ENCODE measurements at regions not wholly inside any gene's neighbourhood (a gene's known extent, or its start where the extent isn't known, plus 50 kb on each side); places are given as distances from the start of the nearest gene placed in this dataset.

GRCh38 chr2:18297534-18298058 lies 262.9 kb downstream of the RDH14 start (continued):
- TF ChIP-seq, protein P1, sequence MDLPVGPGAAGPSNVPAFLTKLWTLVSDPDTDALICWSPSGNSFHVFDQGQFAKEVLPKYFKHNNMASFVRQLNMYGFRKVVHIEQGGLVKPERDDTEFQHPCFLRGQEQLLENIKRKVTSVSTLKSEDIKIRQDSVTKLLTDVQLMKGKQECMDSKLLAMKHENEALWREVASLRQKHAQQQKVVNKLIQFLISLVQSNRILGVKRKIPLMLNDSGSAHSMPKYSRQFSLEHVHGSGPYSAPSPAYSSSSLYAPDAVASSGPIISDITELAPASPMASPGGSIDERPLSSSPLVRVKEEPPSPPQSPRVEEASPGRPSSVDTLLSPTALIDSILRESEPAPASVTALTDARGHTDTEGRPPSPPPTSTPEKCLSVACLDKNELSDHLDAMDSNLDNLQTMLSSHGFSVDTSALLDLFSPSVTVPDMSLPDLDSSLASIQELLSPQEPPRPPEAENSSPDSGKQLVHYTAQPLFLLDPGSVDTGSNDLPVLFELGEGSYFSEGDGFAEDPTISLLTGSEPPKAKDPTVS (IDR thresholded peaks at IDR 0.05; ENCODE audit: low read depth, low read length) = no peak

DNA sequence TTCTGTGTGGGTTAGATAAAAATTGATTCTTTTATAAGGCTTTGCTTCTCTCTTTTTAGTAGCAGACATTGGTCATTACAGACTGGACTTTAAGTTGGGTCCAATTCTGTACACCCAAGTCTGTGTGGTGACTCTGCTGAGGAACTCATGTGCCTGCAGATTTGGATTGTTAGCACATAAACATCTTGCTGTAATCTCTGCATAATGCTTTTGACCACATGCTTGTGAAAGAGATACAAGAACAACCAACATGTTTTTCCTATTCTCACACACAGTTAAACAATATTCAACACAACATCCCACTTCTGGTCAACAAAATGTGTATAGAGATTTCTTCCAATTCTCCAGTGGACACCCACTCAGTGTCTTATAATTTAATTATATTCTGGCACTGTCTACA lies 270.1 kb downstream of the RDH14 start:
- no peak for TF ChIP-seq PAX5 (IDR thresholded peaks at IDR 0.05; ENCODE audit: borderline replicate concordance, low read depth, low read length)
- no peak for TF ChIP-seq YY1 (IDR thresholded peaks at IDR 0.05; ENCODE audit: low read depth, low read length)
- TF ChIP-seq, protein P2, sequence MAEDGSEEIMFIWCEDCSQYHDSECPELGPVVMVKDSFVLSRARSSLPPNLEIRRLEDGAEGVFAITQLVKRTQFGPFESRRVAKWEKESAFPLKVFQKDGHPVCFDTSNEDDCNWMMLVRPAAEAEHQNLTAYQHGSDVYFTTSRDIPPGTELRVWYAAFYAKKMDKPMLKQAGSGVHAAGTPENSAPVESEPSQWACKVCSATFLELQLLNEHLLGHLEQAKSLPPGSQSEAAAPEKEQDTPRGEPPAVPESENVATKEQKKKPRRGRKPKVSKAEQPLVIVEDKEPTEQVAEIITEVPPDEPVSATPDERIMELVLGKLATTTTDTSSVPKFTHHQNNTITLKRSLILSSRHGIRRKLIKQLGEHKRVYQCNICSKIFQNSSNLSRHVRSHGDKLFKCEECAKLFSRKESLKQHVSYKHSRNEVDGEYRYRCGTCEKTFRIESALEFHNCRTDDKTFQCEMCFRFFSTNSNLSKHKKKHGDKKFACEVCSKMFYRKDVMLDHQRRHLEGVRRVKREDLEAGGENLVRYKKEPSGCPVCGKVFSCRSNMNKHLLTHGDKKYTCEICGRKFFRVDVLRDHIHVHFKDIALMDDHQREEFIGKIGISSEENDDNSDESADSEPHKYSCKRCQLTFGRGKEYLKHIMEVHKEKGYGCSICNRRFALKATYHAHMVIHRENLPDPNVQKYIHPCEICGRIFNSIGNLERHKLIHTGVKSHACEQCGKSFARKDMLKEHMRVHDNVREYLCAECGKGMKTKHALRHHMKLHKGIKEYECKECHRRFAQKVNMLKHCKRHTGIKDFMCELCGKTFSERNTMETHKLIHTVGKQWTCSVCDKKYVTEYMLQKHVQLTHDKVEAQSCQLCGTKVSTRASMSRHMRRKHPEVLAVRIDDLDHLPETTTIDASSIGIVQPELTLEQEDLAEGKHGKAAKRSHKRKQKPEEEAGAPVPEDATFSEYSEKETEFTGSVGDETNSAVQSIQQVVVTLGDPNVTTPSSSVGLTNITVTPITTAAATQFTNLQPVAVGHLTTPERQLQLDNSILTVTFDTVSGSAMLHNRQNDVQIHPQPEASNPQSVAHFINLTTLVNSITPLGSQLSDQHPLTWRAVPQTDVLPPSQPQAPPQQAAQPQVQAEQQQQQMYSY (CRISPR knock-in tag; IDR thresholded peaks at IDR 0.05) = no peak
- no peak for TF ChIP-seq CUX1 (IDR thresholded peaks at IDR 0.05; ENCODE audit: insufficient replicate concordance, low read depth, low read length)
- no peak for TF ChIP-seq YBX1 (IDR thresholded peaks at IDR 0.05)
- ChIA-PET CTCF (no interaction called here), POLR2A (no interaction called here)

More for the DNA sequence above, 270.1 kb downstream of the RDH14 start:
- no peaks in the 10 kb centered on the region for H3K79me2 ChIP-seq (ENCODE audit: control insufficient read depth, insufficient read depth, low read length)
- H3K4me3 ChIP-seq = no peak overlapping the region
- in situ Hi-C loops (cut with MboI) = no loop called here
- ChIA-PET SMC1A (ENCODE audit: uncharacterized antibody, unreplicated experiment) (no interaction called here), RAD21 (ENCODE audit: unreplicated experiment) (no interaction called here)
- no TSS peak for BruUV-seq (replicated peaks)
- DNase-seq (ENCODE audit: low read depth, low spot score) (no peak), FAIRE-seq (no peak), ATAC-seq (no peak)
- H3K36me3 ChIP-seq (ENCODE audit: control insufficient read depth in 2 of 2, insufficient read depth in 2 of 2, low read length in 1 of 2) = no peaks in the 10 kb centered on the region
- intact Hi-C loops (cut with micrococcal nuclease; ENCODE audit: unreplicated experiment) = no loop called here
- no peaks in the 10 kb centered on the region for H3K9me3 ChIP-seq (replicated peaks; ENCODE audit: control insufficient read depth, insufficient read depth, low read length)
- no peaks in the 10 kb centered on the region for H4K20me1 ChIP-seq (ENCODE audit: control insufficient read depth, insufficient read depth)
- H3K4me1 ChIP-seq (ENCODE audit: control insufficient read depth, insufficient read depth, low read length) = no peaks in the 10 kb centered on the region
- no peak overlapping the region for H3K27ac ChIP-seq (ENCODE audit: control insufficient read depth, insufficient read depth)
- no peak overlapping the region for H2AFZ ChIP-seq (ENCODE audit: control insufficient read depth, low read depth, low read length)
- H3K9ac ChIP-seq (ENCODE audit: control insufficient read depth, insufficient read depth, low read length) = no peak overlapping the region
- H3K4me2 ChIP-seq (ENCODE audit: control insufficient read depth, insufficient read depth) = no peak overlapping the region
- no peaks in the 10 kb centered on the region for H3K27me3 ChIP-seq (replicated peaks in 1 of 2; ENCODE audit: control insufficient read depth in 2 of 2, insufficient read depth in 2 of 2, low read length in 1 of 2)
